HCT116 (cell line): ENCODE measurements at regions not wholly inside any gene's neighbourhood (a gene's known extent, or its start where the extent isn't known, plus 50 kb on each side); places are given as distances from the start of the nearest gene placed in this dataset.

Experiments used
- ATAC-seq: fragments of 200-7000 bp; cut with Tn5 transposase; 2 replicates; pipeline ENCODE4 v1.9.1; 2020; ENCODE audit warnings: mild to moderate bottlenecking, moderate library complexity
- BruUV-seq: library from RNA; stranded (reverse); fragments of 400-500 nt; replicated peaks from 2 replicates; lab custom pipeline; 2021; lab: Mats Ljungman, UMichigan
- CTCF ChIA-PET: fragments of 300-600 bp; sonication (Branson Sonifier 250); formaldehyde crosslinking; loops from one replicate; lab custom pipeline; 2021; ENCODE audit warnings: antibody characterized with exemption; lab: Charles Lee
- POLR2A ChIA-PET: fragments of 300-600, 350-600 bp; sonication (Branson Sonifier 250); formaldehyde crosslinking; loops from one replicate; lab custom pipeline; 2021; ENCODE audit warnings: antibody characterized with exemption; lab: Charles Lee
- RAD21 ChIA-PET, 2 experiments: fragments of 300-600 bp; sonication (Branson Sonifier 250); formaldehyde crosslinking; loops; one replicate each; lab custom pipeline; 2023; ENCODE audit warnings: low total read pairs in 2 of 2; ENCODE audit not compliant: uncharacterized antibody in 2 of 2, unreplicated experiment in 2 of 2, low non-redundant PET in 1 of 2; lab: Charles Lee
- DNase-seq: peaks from one replicate; pipeline ENCODE4 v3.0.0-alpha.2; 2010; ENCODE audit warnings: low read depth, low spot score
- H2AFZ ChIP-seq: fragments of 200-600 bp; shearing (Covaris generic), sonication (generic); 2 replicates; pipeline ENCODE4 v1.6.1; 2017; ENCODE audit warnings: low read depth, mixed run types, mixed read lengths, antibody characterized with exemption, low read length; ENCODE audit not compliant: poor library complexity, severe bottlenecking
- H3K27ac ChIP-seq: 2 replicates; pipeline ENCODE4 v1.5.1; 2012; ENCODE audit warnings: low read depth, low read length
- H3K27me3 ChIP-seq: fragments of 200-600 bp; sonication (generic); 2 replicates; pipeline ENCODE4 v1.6.1; 2016; ENCODE audit warnings: mixed run types, low read length, mixed read lengths; ENCODE audit not compliant: insufficient read depth
- H3K36me3 ChIP-seq, 2 experiments: fragments of 200-500 bp in 1 of 2; fragments of 200-600 bp in 1 of 2; sonication (Bioruptor generic) in 1 of 2; sonication (generic) in 1 of 2; 2 replicates each; pipeline versions ENCODE4 v1.5.1 to v1.6.1; 2014 to 2016; ENCODE audit warnings: low read length in 2 of 2, inconsistent platforms in 1 of 2, mixed read lengths in 1 of 2, mixed run types in 1 of 2; ENCODE audit not compliant: insufficient read depth in 2 of 2, control insufficient read depth in 1 of 2
- H3K4me1 ChIP-seq, 2 experiments: fragments of 200-600 bp in 1 of 2; sonication (generic) in 1 of 2; 2 replicates each; pipeline versions ENCODE4 v1.5.1 to v1.6.1; 2012 to 2017; ENCODE audit warnings: low read length in 2 of 2, inconsistent platforms in 1 of 2, mild to moderate bottlenecking in 1 of 2, mixed read lengths in 1 of 2, mixed run types in 1 of 2, moderate library complexity in 1 of 2; ENCODE audit not compliant: insufficient read depth in 2 of 2, control insufficient read depth in 1 of 2
- H3K4me2 ChIP-seq: fragments of 200-600 bp; sonication (generic); 2 replicates; pipeline ENCODE4 v1.6.1; 2017; ENCODE audit warnings: mixed run types, low read length, mixed read lengths
- H3K4me3 ChIP-seq, 2 experiments: fragments of 200-600 bp in 1 of 2; sonication (generic) in 1 of 2; replicated peaks in 1 of 2; 2 replicates each; pipeline ENCODE4 v1.5.1; 2011 to 2016; ENCODE audit warnings: low read length in 2 of 2, control low read depth in 1 of 2, low read depth in 1 of 2, mild to moderate bottlenecking in 1 of 2, mixed read lengths in 1 of 2, mixed run types in 1 of 2
- H3K79me2 ChIP-seq: fragments of 200-600 bp; sonication (generic); 2 replicates; pipeline ENCODE4 v1.6.1; 2017; ENCODE audit warnings: mild to moderate bottlenecking, mixed run types, low read length, moderate library complexity, mixed read lengths; ENCODE audit not compliant: insufficient read depth
- H3K9ac ChIP-seq: fragments of 200-600 bp; sonication (generic); 2 replicates; pipeline ENCODE4 v1.6.1; 2016; ENCODE audit warnings: low read length, mixed read lengths
- H3K9me2 ChIP-seq: fragments of 200-600 bp; sonication (generic), shearing (Covaris generic); 2 replicates; pipeline ENCODE4 v1.6.1; 2017; ENCODE audit warnings: mixed run types, mild to moderate bottlenecking, moderate library complexity; ENCODE audit not compliant: insufficient read depth
- H3K9me3 ChIP-seq, 2 experiments: fragments of 200-500 bp in 1 of 2; fragments of 200-600 bp in 1 of 2; sonication (Bioruptor generic) in 1 of 2; sonication (generic) in 1 of 2; 2 replicates each; pipeline ENCODE4 v1.6.1; 2014 to 2017; ENCODE audit warnings: low read length in 2 of 2, mixed read lengths in 2 of 2, inconsistent platforms in 1 of 2, low read depth in 1 of 2, mild to moderate bottlenecking in 1 of 2, mixed run types in 1 of 2, moderate library complexity in 1 of 2; ENCODE audit not compliant: control insufficient read depth in 1 of 2, insufficient read depth in 1 of 2
- H4K20me1 ChIP-seq: fragments of 200-600 bp; sonication (generic), shearing (Covaris generic); 2 replicates; pipeline ENCODE4 v1.6.1; 2017; ENCODE audit warnings: mixed run types, mild to moderate bottlenecking, moderate library complexity; ENCODE audit not compliant: insufficient read depth
- EGR1 ChIP-seq: IDR thresholded peaks from 2 replicates; pipeline ENCODE4 v1.6.1; 2012; ENCODE audit warnings: low read depth
- ELF1 ChIP-seq: IDR thresholded peaks from 2 replicates; pipeline ENCODE4 v1.6.1; 2012; ENCODE audit warnings: low read depth, borderline replicate concordance
- FOSL1 ChIP-seq: IDR thresholded peaks from 2 replicates; pipeline ENCODE4 v1.6.1; 2012; ENCODE audit warnings: low read depth
- MAX ChIP-seq: IDR thresholded peaks from 2 replicates; pipeline ENCODE4 v1.6.1; 2012
- POLR2A ChIP-seq: IDR thresholded peaks from 2 replicates; pipeline ENCODE4 v1.7.0; 2011; ENCODE audit warnings: borderline replicate concordance; ENCODE audit not compliant: insufficient read depth, insufficient read length; ENCODE audit errors: extremely low read depth
- RAD21 ChIP-seq: IDR thresholded peaks from 2 replicates; pipeline ENCODE4 v1.6.1; 2012; ENCODE audit warnings: low read depth, mild to moderate bottlenecking
- TCF7L2 ChIP-seq: IDR thresholded peaks from 2 replicates; pipeline ENCODE4 v1.7.0; 2011; ENCODE audit warnings: borderline replicate concordance, inconsistent platforms; ENCODE audit not compliant: insufficient read depth, insufficient read length; ENCODE audit errors: extremely low read depth
- ZBTB33 ChIP-seq: IDR thresholded peaks from 2 replicates; pipeline ENCODE4 v1.6.1; 2011; ENCODE audit warnings: mild to moderate bottlenecking, low read length, moderate library complexity; ENCODE audit not compliant: insufficient replicate concordance; ENCODE audit errors: extremely low read depth
- intact Hi-C: fragments of 100-400 bp; cut with micrococcal nuclease; formaldehyde crosslinking; loops from 2 replicates; pipeline ENCODE4 v1.10.0; 2022

GRCh38 chr17:13194887-13195286, 177.1 kb upstream of the ELAC2 start (continued):
- TF ChIP-seq ZBTB33 (no peak), MAX (no peak)

GRCh38 chr17:13182854-13183253, 165.0 kb upstream of the ELAC2 start:
- no TSS peak for BruUV-seq
- intact Hi-C loops: no loop called here
- Histone ChIP-seq H3K9me3 (no peaks in the 10 kb centered on the region), H4K20me1 (no peaks in the 10 kb centered on the region), H3K4me1 (no peaks in the 10 kb centered on the region), H3K4me2 (no peak overlapping the region), H3K79me2 (no peaks in the 10 kb centered on the region), H3K9me2 (no peaks in the 10 kb centered on the region), H2AFZ (no peak overlapping the region), H3K4me3 (no peak overlapping the region), H3K36me3 (no peaks in the 10 kb centered on the region), H3K27me3 (no peaks in the 10 kb centered on the region), H3K9ac (no peak overlapping the region), H3K27ac (no peak overlapping the region)
- DNase-seq (no peak), ATAC-seq (no peak)
- CTCF ChIA-PET: no interaction called here
- TF ChIP-seq FOSL1: no peak
- no peak for TF ChIP-seq TCF7L2
- TF ChIP-seq EGR1: no peak
- no peak for TF ChIP-seq ELF1
- no peak for TF ChIP-seq POLR2A
- no peak for TF ChIP-seq RAD21
- POLR2A ChIA-PET: no interaction called here
- RAD21 ChIA-PET: no interaction called here
